HL-60 (cell line): ENCODE measurements at regions not wholly inside any gene's neighbourhood (a gene's known extent, or its start where the extent isn't known, plus 50 kb on each side); places are given as distances from the start of the nearest gene placed in this dataset.

Source experiments
- DNase-seq, 2 experiments: peaks; one replicate each; pipeline ENCODE4 v3.0.0-alpha.2; 2010 to 2020; ENCODE audit warnings: low read depth in 1 of 2, low spot score in 1 of 2
- H3K27ac ChIP-seq: fragments of 250-450 bp; sonication (Bioruptor Pico); replicated peaks from 2 replicates; pipeline ENCODE4 v1.5.1; 2020; ENCODE audit warnings: mild to moderate bottlenecking, moderate library complexity
- H3K27me3 ChIP-seq: fragments of 250-450 bp; sonication (Bioruptor Pico); 2 replicates; pipeline ENCODE4 v1.5.1; 2021; ENCODE audit warnings: mild to moderate bottlenecking, moderate library complexity; ENCODE audit not compliant: insufficient read depth, poor library complexity, severe bottlenecking
- H3K4me3 ChIP-seq: replicated peaks from 2 replicates; pipeline ENCODE4 v1.5.1; 2011; ENCODE audit warnings: mild to moderate bottlenecking, control low read depth, low read length; ENCODE audit not compliant: insufficient read depth
- GABPA ChIP-seq: IDR thresholded peaks from 2 replicates; pipeline ENCODE4 v1.6.1; 2012; ENCODE audit warnings: low read depth
- POLR2AphosphoS5 ChIP-seq: IDR thresholded peaks from 2 replicates; pipeline ENCODE4 v1.6.1; 2012; ENCODE audit warnings: low read depth
- SPI1 ChIP-seq: IDR thresholded peaks from 2 replicates; pipeline ENCODE4 v1.6.1; 2012; ENCODE audit warnings: low read depth, mild to moderate bottlenecking, borderline replicate concordance
- TF ChIP-seq, protein P1 (sequence below): IDR thresholded peaks from one replicate; pipeline ENCODE4 v1.5.1; 2011; ENCODE audit warnings: low read length, control low read depth, inconsistent platforms; ENCODE audit not compliant: insufficient read depth
- TF ChIP-seq, protein P2 (sequence below): IDR thresholded peaks from 2 replicates; pipeline ENCODE4 v1.6.1; 2012; ENCODE audit warnings: low read depth; ENCODE audit not compliant: insufficient replicate concordance

GRCh38 chr13:27679896-27680295 lies 58.2 kb downstream of the POLR1D start:
- no peak for DNase-seq
- Histone ChIP-seq H3K4me3 (no peak overlapping the region), H3K27me3 (no peaks in the 10 kb centered on the region), H3K27ac (no peak overlapping the region)
- no peak for TF ChIP-seq POLR2AphosphoS5
- TF ChIP-seq GABPA, result no peak

GRCh38 chr13:27680465-27680864 lies 58.8 kb downstream of the POLR1D start:
- Histone ChIP-seq H3K4me3 (no peak overlapping the region), H3K27ac (no peak overlapping the region), H3K27me3 (no peaks in the 10 kb centered on the region)
- TF ChIP-seq POLR2AphosphoS5 (no peak), GABPA (no peak)
- no peak for DNase-seq

GRCh38 chr13:27691207-27691606 lies 69.5 kb downstream of the POLR1D start:
- no peak overlapping the region for H3K27ac ChIP-seq
- H3K4me3 ChIP-seq, result no peak overlapping the region
- TF ChIP-seq, protein P1, sequence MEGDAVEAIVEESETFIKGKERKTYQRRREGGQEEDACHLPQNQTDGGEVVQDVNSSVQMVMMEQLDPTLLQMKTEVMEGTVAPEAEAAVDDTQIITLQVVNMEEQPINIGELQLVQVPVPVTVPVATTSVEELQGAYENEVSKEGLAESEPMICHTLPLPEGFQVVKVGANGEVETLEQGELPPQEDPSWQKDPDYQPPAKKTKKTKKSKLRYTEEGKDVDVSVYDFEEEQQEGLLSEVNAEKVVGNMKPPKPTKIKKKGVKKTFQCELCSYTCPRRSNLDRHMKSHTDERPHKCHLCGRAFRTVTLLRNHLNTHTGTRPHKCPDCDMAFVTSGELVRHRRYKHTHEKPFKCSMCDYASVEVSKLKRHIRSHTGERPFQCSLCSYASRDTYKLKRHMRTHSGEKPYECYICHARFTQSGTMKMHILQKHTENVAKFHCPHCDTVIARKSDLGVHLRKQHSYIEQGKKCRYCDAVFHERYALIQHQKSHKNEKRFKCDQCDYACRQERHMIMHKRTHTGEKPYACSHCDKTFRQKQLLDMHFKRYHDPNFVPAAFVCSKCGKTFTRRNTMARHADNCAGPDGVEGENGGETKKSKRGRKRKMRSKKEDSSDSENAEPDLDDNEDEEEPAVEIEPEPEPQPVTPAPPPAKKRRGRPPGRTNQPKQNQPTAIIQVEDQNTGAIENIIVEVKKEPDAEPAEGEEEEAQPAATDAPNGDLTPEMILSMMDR, result no peak
- TF ChIP-seq, protein P2, sequence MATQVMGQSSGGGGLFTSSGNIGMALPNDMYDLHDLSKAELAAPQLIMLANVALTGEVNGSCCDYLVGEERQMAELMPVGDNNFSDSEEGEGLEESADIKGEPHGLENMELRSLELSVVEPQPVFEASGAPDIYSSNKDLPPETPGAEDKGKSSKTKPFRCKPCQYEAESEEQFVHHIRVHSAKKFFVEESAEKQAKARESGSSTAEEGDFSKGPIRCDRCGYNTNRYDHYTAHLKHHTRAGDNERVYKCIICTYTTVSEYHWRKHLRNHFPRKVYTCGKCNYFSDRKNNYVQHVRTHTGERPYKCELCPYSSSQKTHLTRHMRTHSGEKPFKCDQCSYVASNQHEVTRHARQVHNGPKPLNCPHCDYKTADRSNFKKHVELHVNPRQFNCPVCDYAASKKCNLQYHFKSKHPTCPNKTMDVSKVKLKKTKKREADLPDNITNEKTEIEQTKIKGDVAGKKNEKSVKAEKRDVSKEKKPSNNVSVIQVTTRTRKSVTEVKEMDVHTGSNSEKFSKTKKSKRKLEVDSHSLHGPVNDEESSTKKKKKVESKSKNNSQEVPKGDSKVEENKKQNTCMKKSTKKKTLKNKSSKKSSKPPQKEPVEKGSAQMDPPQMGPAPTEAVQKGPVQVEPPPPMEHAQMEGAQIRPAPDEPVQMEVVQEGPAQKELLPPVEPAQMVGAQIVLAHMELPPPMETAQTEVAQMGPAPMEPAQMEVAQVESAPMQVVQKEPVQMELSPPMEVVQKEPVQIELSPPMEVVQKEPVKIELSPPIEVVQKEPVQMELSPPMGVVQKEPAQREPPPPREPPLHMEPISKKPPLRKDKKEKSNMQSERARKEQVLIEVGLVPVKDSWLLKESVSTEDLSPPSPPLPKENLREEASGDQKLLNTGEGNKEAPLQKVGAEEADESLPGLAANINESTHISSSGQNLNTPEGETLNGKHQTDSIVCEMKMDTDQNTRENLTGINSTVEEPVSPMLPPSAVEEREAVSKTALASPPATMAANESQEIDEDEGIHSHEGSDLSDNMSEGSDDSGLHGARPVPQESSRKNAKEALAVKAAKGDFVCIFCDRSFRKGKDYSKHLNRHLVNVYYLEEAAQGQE, result no peak
- TF ChIP-seq POLR2AphosphoS5, result no peak
- no peak for TF ChIP-seq SPI1
- TF ChIP-seq GABPA, result no peak
- no peak for DNase-seq
- peaks cover 4% of the 10 kb centered on the region for H3K27me3 ChIP-seq

DNA sequence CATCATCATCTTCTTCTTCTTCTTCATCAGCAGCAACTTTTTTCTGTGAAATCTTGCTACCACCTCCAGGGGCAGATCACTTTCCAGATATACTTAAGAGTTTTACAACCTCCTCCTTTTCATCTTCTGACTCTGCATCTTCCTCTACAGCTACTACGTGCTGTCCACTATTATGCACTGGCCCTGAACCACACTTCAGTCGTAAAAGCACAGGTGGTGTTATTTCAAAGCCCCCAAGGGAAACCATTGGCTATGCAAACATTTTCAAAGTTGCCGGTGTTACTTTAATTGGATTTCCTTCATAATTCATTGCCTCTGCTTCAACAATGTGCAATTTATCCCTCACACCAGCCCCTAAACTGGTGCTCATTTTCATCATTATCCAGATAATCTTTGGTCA lies 75.0 kb downstream of the POLR1D start:
- peaks cover 6% of the 10 kb centered on the region for H3K27me3 ChIP-seq

More for the DNA sequence above, 75.0 kb downstream of the POLR1D start:
- Histone ChIP-seq H3K27ac (no peak overlapping the region), H3K4me3 (no peak overlapping the region)
- TF ChIP-seq, protein P1, result no peak
- no peak for TF ChIP-seq GABPA
- no peak for TF ChIP-seq SPI1
- TF ChIP-seq, protein P2, result no peak
- TF ChIP-seq POLR2AphosphoS5, result no peak
- no peak for DNase-seq
